Fibroblast of skin of left biceps (primary cell): ENCODE measurements at regions not wholly inside any gene's neighbourhood (a gene's known extent, or its start where the extent isn't known, plus 50 kb on each side); places are given as distances from the start of the nearest gene placed in this dataset.

Experiments
- DNase-seq, 2 experiments: peaks; one replicate each; pipeline ENCODE4 v3.0.0-alpha.2; 2013; ENCODE audit warnings: low read depth in 2 of 2

- DNase-seq = no peak
Measured at GRCh38 chr12:45669093-45669492, 60.4 kb upstream of the ARID2 start.

- DNase-seq = no peak
Measured at GRCh38 chr12:45669792-45670191, 59.7 kb upstream of the ARID2 start.

GRCh38 chr12:45670346-45671065, 59.0 kb upstream of the ARID2 start:
- no peak for DNase-seq

GRCh38 chr12:45671254-45671653, 58.3 kb upstream of the ARID2 start:
- DNase-seq = no peak

GRCh38 chr12:45674181-45674977, 55.1 kb upstream of the ARID2 start:
- DNase-seq = peak; percentile 45 to 53

GRCh38 chr12:45675534-45675933, 54.0 kb upstream of the ARID2 start:
- no peak for DNase-seq
